ENCODE measurements at regions not wholly inside any gene's neighbourhood (a gene's known extent, or its start where the extent isn't known, plus 50 kb on each side); places are given as distances from the start of the nearest gene placed in this dataset.
"Not testable (repeated sequence)": the region's sequence is repeated elsewhere in the genome, so short reads cannot be mapped to it uniquely, and the experiment has no call there.

DNA sequence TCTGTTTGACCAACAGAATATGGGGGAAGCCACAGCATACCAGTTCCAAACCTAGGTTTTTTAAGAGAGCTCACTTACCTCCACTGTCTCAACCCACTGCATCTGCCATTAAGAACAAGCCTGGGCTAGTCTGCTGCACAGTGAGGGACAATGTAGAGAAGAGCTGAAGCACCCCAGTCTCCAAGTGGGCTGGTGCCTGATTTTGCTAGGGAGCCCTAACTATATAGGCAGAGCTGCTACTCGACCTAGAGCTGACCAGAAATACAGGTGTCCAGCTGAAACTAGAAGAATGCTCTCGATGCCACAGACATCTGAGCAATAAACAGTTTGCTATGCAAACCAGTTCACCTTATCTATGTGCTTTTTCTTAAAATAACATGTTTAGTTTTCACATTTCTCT is 106.9 kb upstream of the BET1 start:
- no peak for DNase-seq

DNA sequence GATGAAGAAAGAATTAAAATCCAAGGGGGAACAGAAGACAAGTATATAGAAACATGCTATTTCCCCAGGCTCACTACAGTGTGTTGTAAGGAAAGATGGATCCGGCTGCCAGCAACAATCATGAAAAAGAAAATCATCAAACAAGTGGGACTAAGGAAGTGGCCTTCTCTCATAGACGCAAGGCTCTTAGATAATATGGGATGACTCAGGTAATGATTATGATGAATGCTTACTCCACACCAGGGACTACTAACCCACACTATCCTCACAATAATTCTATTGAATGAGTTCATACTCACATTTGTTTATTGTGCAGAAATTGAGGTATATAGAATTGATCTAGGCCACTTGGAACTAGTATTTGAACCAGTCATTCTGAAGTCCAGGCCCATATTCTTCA is 111.2 kb upstream of the BET1 start:
- DNase-seq = no peak

DNA sequence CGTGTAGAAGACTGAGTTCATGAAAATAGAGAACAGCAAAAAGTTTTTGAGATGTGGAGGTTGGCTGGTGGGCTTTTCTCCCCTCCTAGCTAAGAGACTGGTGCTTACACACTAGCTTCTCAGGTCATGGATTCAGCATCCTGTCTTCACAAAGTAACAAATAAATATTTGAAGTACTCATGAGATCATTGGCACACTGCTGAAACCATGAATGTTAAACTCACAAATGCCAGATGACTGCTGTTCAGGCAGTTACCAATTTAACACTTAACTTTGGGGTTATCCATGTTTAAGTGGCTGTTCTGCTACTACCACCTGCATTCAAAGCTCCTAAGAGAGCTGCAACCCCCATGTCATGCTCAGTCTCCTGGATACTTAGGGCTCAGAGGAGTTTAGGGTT is 119.0 kb upstream of the BET1 start:
- DNase-seq = no peak

DNA sequence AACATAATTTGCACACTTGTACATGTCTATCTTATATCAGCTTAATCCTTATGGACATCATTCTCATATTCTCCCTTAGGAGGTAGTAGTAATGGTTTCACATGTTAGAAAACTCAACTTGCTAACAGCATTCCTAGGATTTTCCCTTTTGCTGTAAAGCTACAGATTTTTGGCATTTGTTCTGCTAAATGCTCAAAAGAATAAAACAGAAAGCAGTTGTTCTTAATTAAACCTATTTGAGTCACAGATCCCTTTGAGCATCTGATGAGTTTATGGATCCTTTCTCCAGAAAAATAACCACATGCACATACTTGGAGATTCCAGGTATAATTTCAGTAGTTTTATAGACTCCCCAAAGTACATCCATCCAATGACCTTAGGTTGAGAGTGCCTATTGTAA is 122.9 kb upstream of the BET1 start:
- DNase-seq = no peak

DNA sequence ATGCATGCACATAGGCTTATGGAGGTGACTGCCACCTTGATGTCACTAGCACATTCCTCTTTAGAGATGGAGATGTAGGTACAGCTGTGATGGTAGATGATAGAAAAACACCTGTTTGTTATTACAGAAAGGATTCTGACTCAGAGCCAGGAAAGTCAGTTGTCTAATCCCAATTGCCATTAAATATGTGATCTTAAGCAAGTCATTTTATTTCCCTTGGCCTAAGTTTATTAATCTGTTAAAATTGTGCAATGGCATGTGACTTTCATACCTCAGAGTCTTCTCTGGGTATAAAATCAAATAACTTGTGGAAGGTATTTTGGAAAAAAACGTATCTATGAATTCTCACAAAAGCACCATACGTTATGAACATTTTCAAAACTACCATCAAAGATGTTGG is 123.9 kb upstream of the BET1 start:
- no peak for DNase-seq

DNA sequence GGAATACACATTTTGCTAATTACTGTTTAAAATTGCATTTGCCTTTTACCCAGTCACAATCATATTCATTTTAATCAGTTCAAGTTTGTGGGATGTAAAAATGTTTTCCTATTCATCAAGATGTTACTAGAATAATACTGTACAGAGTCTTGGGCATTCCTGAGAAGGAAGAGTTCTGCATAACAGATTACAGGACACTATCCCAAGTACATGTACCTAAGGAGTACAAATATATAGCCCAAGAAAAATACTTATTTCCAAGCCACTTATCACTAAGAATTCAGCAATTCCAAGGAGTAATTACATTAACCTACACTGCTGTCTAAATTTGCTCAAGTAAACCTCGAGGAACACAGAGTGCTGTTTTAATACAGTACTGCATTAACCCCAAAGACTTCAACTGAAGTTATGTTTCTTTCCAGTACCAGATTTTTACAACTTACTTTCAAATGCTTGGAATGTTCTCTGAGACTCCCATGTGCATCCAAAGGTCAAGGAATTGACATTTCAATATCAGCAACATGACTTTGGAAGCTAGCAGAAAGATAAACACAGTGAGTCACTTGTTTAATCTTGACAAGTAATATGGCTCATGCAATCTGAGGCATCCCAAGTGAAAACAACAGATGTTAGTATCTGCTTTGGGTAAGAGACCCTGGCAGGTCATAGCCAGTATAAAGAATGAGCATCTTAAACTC is 125.4 kb upstream of the BET1 start:
- DNase-seq = no peak

DNA sequence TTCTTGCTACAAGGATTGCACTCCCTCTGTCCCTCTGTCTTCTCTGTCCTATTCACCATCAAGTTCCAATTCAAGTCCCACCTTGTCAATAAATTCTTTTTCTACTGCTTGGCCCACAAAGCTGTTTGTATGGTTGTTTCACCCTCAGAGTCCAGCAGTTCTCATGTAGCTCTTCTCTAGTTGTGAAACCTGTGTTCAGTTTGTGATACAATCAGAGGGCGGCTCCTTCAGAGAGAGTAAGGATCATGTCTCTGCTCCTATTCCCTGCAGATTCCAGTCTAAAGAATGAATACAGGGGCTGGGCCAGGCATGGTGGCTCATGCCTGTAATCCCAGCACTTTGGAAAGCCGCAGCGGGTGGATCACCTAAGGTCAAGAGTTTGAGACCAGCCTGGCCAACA is 126.6 kb upstream of the BET1 start:
- no peak for DNase-seq

DNA sequence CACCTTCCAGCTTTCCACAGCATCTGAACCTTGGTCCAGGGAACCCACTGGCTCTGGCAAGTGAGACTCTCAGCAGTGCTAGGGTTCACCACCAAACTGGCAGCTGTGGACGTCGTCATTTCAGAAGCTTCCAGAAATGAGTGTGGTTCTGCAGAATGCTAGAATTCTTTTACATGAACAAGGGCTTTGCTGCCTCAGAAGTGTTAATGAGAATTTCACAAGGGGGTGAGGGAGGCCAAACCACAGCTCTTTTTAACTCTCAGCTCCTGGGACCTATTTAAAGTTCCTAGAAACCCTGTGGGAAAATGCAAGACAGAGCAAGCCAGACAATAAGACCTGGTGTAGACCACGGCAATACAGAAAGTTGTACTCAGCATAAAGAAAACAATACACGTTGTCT is 129.3 kb upstream of the BET1 start:
- no peak for DNase-seq

DNA sequence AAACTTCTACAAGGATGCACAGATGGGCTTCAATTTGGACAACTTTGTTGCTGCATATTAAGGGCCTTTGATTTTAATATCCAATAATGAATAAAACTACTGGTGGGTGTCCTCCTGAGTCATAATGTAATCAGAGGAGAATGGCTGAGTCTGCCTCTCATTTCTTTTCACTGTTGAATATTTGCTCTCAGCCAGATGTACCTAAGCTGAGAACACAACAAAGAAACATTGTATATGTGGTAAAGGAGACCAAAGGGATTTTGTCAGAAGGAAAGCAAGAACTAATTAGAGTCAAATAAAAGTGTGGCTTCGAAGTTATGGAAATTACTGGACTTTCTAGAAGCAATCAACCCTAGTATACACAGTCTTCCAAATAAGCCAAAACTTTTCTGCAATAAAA is 131.0 kb upstream of the BET1 start:
- no peak for DNase-seq

DNA sequence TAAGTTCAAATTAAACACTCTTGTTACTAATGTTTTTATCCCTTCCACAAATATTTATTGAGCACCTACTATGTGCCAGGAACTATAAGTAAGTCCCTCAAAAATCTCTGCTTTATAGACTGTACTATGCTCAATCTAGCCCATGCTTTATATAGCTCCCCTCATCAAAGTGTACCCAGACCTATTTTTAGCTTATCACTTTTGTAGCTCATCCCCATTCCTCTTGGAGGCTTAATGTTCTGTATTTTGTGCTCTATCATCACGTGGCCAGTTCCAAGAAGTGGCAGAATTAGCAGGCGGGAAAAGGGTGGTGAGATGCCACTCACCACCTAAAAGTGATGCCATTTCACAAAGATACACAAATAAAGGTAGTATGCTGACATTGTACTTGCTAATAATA is 138.1 kb upstream of the BET1 start:
- DNase-seq = no peak

DNA sequence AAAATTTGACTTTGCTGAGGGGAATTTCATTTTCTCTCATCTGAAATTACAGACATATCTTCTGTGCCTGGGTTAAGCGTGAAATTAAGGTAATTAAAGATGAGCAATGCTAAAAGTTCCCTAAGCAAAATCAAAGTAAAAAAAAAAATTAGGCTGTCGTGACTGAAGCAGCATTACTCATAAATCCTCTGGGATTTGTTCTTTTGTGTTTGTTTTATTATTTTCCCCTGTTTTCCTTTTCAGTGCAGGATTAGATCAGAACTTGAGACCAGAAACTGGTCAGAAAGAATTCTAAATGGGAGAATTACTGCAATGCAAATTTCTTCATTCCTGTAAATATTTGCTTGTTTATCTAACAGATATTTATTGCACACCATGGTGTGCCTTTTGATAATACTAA is 141.4 kb upstream of the BET1 start:
- DNase-seq = no peak

DNA sequence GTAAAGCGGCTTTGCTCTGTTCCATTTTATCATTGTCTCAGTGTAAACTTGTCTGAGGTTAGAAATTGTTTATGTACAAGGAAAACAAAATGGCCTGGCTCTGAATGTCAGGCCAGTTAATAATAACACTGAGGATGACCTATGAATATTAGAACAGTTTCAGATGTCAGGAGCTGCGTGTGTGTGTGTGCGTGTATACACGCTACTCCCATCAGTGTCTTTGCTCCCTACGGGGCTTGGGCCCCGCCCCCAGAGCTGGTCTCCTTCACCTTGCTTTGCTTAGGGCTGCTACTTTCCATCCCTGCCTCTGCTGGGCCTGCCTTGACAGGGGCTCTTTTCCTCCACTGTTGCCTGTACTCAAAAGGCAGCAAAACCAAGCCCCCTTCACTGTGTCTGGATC is 142.3 kb upstream of the BET1 start:
- no peak for DNase-seq

DNA sequence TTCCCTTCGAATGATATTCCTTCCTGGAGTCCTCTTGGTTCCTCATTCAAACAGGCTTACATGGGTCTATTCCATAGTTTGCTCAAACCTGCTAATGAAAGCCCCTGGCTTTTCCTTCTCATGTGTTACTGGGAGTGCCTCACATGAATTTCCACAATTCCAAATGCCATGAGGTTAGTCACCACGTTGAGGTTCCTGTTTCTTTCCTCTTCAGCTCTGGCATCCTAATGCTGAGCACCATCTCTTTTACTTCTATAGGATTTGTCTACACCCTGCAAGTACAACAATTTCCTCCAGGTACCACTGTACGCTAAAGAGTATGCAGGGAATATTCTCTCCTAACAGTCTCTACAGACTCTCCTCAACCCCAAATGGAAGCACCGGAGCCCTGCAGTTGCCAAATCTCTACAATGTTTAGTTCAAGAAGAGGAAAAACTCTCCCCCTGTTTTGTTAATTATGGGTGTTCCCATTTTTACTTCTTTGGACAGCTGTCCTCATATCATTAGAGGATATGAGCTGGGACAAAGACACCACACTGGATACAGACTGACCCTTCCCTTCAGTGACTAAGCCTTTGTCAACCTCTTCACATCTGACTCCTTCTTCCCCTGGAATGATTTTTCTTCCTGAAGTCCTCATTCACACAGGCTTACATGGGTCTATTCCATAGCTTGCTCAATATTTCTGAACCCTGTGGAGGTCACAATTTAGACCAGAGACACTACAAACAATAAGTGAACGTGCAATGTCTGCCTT is 145.8 kb upstream of the BET1 start:
- no peak for DNase-seq

DNA sequence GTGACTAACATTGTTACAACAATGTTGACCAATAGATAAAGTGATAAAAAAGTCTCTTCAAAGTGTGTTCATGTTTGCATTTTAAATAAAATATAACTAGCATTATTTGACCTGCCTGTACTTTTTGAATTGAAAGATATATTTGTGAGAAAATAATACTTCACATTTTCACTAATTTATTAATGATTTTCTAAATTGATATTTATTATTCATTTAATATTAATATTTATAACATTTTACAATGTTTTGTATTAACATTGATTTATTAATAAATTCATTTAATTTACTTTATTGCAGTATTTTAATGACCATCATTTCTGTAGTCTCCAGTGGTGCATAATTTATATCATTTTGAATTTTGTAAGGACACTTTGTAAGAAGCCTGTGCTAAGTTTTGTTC is 150.0 kb upstream of the BET1 start:
- no peak for DNase-seq

DNA sequence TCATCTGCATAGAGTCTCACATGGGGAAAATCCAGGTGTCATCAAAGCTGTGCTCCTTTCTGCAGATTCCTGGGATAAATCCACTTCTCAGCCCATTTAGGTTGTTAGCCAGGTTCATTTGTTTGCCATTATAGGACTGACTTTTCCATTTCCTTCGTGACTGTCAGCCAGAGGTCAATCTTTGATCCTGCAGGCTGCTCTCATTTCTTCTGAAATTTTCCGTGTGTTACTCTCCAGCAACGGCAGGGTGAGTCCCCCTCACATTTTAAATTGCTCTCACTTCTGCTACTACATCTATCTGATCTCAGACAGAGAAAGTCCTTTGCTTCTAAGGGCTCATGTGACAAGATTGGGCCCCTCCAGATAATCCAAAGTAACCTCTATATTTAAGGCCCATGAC is 150.7 kb upstream of the BET1 start:
- no peak for DNase-seq

DNA sequence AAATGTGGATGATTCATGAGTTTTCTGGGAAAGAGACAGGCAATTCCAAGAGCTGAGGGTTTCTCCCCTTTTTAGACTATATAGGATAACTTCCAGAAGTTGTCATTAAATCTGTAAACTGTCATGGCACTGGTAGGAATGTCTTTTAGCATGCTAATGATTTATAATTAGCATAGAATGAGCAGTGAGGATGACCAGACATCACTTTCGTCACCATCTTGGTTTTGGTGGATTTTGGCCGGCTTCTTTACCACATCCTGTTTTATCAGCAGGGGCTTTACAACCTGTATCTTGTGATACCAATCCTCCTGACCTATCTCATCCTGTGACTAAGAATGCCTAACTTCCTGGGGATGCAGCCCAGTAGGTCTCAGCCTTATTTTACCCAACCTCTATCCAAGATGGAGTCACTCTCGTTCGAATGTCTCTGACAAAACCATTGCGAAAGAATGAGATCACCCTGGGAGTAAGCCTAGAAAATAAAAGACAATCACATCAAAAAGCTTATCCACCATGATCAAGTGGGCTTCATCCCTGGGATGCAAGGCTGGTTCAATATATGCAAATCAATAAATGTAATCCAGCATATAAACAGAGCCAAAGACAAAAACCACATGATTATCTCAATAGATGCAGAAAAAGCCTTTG is 153.6 kb upstream of the BET1 start:
- DNase-seq = not testable (repeated sequence)

DNA sequence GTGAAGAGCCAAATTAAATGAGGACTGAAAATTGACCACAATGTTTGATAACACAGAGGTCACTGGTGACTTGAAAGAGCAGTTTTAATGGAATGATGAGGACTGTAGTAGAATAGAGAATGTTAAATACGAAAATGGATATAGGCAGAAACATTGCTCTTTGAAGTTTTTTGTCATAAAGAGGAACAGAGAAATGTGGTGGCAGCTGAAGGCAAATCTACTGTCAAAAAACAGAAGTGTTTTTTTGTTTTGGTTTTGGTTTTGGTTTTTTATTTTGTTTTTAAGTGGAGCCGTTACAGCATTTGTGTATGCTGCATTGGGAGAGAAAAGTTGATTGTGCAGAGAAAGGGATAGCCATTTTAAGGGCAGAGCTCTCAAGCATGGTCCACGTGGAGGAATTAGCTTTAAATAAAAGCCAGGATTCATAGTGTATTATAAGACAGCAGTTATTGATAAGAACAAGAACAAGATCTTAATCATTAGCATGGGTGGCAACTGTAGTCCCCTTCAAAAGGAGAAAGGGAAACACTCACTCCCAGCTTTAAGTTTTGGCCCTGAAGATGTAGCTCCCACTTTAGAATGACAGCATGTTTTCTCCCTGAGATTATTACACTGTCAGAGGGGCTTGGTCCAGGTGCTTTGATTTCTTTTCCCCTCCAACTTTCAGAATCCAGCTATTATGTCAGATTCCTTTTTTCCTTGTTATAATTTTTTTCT is 156.7 kb upstream of the BET1 start:
- no peak for DNase-seq

DNA sequence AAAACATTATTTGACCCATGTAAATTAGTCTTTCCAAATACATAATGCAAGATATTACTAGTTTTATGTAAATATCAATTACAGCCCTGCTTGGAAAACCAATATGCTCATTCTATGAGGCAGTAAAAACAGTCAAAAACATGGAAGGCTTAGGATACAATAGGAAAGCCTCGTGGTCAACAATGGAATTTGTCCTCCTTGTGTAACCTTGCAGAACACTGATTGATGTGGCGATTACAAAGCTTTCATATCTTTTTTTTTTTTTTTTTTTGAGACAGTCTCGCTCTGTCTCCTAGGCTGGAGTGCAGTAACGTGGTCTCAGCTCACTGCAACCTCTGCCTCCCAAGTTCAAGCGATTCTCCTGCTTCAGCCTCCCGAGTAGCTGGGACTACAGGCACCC is 157.3 kb upstream of the BET1 start:
- no peak for DNase-seq

DNA sequence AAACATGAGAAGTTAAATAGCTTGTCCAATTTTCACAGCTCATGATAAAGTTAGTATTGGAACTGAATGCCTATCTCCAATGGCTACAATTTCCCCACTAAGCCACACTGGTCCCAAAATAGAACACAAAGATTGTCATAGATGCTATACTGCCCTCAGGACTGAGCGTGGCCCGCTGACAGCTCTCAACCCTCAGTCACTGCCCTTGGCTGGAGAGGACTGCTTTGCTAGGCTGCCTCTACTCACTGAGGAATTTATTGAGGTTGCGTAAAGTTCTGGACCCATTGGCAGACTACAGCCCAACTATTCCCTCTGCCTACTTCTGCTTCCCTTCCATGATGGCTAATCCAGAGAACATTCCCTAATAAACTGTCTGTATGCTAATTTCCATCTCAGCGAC is 165.5 kb upstream of the BET1 start:
- no peak for DNase-seq

DNA sequence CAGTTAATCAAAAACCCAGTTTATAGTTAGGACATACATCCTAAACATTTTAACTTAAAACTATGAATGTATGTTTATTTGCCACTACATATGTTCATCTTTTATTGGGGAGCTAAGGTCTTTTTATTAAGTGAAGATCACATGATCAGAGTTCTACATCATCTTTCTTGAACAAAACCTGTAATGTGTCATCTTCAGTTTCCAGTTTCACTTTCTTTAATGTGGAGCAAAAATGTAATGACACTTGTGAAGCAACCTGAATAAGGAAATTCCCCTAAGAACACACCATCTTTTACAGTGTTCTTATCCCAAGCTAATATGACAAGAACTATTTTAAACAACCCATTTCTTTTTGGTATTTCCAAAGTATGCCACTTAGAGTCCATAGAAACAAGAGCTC is 166.7 kb upstream of the BET1 start:
- no peak for DNase-seq

DNA sequence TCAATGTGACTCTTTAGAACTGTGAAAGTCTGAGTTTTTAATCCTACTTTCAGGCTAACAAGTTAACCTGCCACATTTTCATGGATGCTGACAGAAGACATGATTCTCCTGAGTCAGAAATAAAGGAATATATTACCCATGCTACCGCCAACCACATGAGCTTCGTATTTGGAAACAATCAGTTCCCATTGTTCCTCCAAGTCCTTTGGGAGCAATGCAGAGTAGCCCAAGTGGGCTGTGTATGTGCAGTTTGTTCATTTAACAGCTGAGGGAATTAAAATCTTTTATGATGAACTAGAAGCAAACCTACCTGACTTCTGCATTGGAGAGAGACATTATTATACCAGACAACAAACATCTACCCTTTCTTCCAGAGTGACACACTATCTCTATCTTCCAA is 169.3 kb upstream of the BET1 start:
- peak in 1 of 2 experiments; percentile 15 for DNase-seq

DNA sequence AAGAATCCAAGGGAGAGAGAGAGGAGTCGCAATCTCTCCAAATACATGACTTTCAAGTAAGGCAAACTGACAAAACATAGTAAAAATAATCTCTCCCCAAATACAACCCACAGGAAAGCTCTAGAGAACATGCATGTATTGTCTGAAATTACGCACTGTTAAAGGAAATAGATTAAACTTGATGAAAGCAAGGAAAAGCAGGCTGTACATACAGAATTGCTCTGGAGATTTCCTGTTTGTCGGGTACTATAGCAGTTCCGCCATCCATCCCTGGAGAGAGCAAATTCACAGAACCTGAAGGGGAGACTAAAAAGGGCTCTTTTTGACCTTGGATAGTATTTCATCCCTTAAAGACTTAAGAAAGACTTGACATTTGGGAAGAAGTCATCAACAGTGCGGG is 170.2 kb upstream of the BET1 start:
- no peak for DNase-seq

DNA sequence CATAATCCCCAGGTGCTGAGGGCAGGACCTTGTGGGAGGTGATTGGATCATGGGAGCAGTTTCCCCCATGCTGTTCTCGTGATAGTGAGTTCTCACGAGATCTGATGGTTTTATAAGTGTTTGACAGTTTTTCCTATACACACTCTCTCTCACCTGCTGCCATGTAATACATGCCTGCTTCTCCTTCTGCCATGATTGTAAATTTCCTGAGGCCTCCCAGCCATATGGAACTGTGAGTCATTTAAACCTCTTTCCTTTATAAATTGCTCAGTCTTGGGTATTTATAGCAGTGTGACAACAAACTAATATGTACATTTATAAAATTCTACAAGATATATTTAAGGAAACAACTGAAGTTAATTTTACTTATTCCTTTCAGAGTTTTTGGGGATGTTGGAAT is 170.8 kb upstream of the BET1 start:
- DNase-seq = no peak

DNA sequence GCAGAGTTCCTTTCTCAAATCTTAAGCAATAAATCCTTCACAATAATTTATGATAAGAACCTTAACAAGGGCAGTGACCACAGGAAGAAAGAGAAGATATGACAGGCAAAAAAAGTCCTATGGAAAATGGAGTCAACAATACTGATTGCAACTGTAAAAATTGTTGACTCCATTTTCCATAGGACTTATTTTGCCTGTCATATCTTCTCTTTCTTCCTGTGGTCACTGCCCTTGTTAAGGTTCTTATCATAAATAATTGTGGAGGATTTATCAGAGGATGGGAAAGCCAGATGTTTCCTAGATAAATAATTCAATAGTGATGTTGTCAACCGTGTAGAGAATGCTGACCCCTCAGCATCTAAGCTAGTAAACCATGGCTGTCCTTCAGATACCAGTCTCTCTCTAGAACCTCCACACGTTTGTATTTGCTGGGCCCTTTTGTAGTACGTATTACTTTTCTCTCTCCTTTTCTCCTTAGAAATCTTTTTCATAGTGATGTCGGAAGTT is 172.6 kb upstream of the BET1 start:
- no peak for DNase-seq

Data from NCI-H187 (cell line).